Fibroblast of villous mesenchyme (primary cell): ENCODE measurements at regions not wholly inside any gene's neighbourhood (a gene's known extent, or its start where the extent isn't known, plus 50 kb on each side); places are given as distances from the start of the nearest gene placed in this dataset.
A peak's percentile ranks its signal among the peaks of the same experiment; 100 is the strongest.

Experiments
- DNase-seq: peaks from one replicate; pipeline ENCODE4 v3.0.0-alpha.2; 2010; ENCODE audit warnings: low read depth
- H3K4me3 ChIP-seq: 2 replicates; pipeline ENCODE4 v1.5.1; 2011; ENCODE audit warnings: low read depth, mild to moderate bottlenecking, low read length
- CTCF ChIP-seq: IDR thresholded peaks from 2 replicates; pipeline ENCODE4 v1.5.1; 2012; ENCODE audit warnings: low read depth, mild to moderate bottlenecking, low read length; ENCODE audit not compliant: insufficient read depth

DNA sequence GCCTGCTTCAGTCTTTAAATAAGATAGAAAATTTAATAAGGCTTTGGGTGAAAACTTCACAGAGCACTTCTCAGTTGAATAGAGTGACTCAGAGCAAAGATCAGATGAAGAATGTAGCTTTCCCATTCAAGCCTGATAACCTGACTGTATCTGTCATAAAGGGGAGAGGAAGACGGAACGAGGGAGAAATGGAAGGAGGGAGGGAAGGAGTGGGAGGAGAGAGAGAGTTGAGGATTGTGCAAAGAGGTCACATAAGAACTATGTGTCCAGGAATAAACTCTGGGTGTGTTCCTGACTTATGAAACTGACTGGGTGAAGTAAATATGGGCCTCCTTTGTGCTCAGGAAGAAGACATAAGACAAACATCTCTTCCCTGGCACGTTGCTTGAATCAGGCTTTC, 385.5 kb downstream of the LPIN1 start:
- peak; percentile 76 for DNase-seq
- no peak for TF ChIP-seq CTCF

GRCh38 chr2:12141618-12142258, 395.3 kb downstream of the LPIN1 start:
- TF ChIP-seq CTCF = no peak
- H3K4me3 ChIP-seq = no peak overlapping the region
- no peak for DNase-seq

More for the DNA sequence above, 385.5 kb downstream of the LPIN1 start:
- no peak overlapping the region for H3K4me3 ChIP-seq

DNA sequence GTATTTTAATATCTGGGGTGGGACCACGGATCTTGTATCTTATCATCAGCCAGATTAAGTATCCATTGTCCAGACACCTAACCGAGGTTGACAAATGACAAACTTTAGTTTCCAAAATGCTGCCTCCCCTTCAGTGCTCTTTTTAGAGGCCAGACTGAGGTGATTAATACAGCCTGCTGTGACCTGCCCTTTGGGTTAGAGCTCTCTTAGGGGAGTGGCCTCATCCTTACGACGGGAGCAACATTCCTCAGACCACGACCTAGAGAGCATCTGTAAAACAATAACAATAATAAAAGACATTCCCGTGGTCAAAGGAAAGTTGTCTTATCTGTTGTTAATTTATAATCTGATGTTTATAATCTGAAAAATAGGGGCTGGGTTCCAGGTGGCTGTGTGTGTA, 405.3 kb downstream of the LPIN1 start:
- peak; percentile 53 for DNase-seq
- H3K4me3 ChIP-seq = no peak overlapping the region
- TF ChIP-seq CTCF = no peak

DNA sequence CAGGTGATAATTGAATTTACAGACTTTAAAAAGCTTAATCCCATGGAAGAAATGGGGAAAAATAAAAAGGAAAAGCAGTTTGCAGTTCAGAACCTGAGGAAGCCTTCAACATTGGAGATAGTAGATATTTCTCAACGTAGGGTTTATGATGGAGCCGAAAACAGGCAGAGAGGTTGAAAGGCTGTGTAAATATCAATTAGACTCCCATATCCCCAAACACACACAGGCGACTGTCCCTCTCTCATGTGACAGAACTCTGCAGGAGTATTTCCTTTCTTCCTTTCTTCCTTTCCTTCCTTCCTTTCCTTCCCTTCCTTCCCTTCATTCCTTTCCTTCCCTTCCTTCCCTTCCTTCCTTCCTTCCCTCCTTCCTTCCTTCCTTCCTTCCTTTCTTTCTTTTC, 406.5 kb downstream of the LPIN1 start:
- no peak for TF ChIP-seq CTCF
- H3K4me3 ChIP-seq = no peak overlapping the region
- DNase-seq = no peak

GRCh38 chr2:12155303-12156051, 409.0 kb downstream of the LPIN1 start:
- peak; percentile 89 for DNase-seq
- H3K4me3 ChIP-seq = no peak overlapping the region
- TF ChIP-seq CTCF = no peak

DNA sequence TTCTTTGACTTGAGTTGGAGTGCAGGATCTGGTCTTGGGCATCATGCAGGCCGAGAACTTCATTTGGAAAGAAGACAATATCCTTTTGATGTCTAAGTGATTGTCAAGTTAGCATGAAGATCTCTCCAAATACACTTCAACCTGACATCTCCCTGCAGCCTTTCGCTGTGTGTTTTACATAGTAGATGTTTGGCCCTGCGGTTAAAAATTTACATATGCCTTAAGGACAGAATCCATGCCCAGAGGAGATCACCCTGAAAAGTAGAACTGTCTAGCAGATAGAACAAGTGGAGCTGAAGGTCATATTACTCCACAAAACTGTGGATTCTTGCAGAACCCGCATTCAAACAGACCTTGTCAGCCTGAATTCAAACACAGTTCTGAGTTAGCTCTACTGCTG, 409.9 kb downstream of the LPIN1 start:
- no peak overlapping the region for H3K4me3 ChIP-seq
- no peak for TF ChIP-seq CTCF
- no peak for DNase-seq
